Loucy (cell line): ENCODE measurements at regions not wholly inside any gene's neighbourhood (a gene's known extent, or its start where the extent isn't known, plus 50 kb on each side); places are given as distances from the start of the nearest gene placed in this dataset.

Source experiments
- EZH2phosphoT487 ChIP-seq: fragments of 200-600 bp; IDR thresholded peaks from 2 replicates; pipeline ENCODE4 v1.6.1; 2018; ENCODE audit warnings: antibody characterized with exemption, mild to moderate bottlenecking, moderate library complexity, borderline replicate concordance
- TF ChIP-seq, protein P1 (sequence below): fragments of 200-600 bp; sonication (generic); conservative IDR thresholded peaks from 2 replicates; pipeline ENCODE4 v1.5.1; 2014; ENCODE audit warnings: mild to moderate bottlenecking, antibody characterized with exemption, low read length

DNA sequence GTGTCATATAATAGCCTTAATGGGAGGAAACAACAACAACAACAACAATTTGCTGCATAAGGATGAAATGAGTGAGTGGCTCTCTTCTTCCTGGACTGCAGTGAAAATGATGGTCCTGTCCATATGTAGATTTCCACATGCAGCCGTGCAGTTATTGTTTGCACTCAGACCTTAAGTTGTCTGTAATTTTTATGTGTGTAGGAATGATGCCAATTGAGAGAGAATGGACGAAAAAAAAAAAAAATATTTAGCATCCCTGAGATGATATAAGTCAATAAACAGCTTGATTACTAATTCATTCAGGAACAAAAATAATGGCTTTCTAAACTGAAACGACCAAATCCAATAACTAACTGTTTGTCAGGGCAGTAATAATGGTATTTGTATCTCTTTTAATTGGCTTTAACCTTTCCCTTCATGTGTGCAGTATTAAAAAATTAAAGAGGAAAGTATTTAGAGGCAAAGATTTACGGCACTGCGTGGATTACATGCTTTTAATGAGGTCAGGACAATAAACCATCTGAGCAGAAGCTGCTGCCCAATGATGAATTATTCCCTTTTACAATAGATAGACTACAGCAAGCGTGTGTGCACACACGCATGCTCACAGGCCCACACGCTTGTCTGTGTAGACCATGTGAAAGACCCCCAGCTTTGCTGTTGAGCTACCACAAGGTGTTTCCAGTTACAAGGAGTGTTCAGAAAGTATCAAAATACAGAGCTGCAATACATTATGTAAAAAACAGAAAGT lies 459.5 kb upstream of the WWC1 start:
- TF ChIP-seq, protein P1, sequence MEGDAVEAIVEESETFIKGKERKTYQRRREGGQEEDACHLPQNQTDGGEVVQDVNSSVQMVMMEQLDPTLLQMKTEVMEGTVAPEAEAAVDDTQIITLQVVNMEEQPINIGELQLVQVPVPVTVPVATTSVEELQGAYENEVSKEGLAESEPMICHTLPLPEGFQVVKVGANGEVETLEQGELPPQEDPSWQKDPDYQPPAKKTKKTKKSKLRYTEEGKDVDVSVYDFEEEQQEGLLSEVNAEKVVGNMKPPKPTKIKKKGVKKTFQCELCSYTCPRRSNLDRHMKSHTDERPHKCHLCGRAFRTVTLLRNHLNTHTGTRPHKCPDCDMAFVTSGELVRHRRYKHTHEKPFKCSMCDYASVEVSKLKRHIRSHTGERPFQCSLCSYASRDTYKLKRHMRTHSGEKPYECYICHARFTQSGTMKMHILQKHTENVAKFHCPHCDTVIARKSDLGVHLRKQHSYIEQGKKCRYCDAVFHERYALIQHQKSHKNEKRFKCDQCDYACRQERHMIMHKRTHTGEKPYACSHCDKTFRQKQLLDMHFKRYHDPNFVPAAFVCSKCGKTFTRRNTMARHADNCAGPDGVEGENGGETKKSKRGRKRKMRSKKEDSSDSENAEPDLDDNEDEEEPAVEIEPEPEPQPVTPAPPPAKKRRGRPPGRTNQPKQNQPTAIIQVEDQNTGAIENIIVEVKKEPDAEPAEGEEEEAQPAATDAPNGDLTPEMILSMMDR: no peak
- TF ChIP-seq EZH2phosphoT487: no peak
